SK-N-MC (cell line): ENCODE measurements at regions not wholly inside any gene's neighbourhood (a gene's known extent, or its start where the extent isn't known, plus 50 kb on each side); places are given as distances from the start of the nearest gene placed in this dataset.

Experiments used
- EZH2 ChIP-seq: fragments of 200-600 bp; sonication (generic); IDR thresholded peaks from one replicate; pipeline ENCODE4 v1.6.1; 2017; ENCODE audit warnings: antibody characterized with exemption
- FOXP2 ChIP-seq: optimal IDR thresholded peaks from 2 replicates; pipeline ENCODE3; 2011; ENCODE audit warnings: mild to moderate bottlenecking, moderate library complexity; ENCODE audit not compliant: insufficient read depth; ENCODE audit errors: extremely low read length, control extremely low read depth
- POLR2AphosphoS5 ChIP-seq: IDR thresholded peaks from 2 replicates; pipeline ENCODE4 v1.6.1; 2012; ENCODE audit warnings: mild to moderate bottlenecking, low read depth, low read length, borderline replicate concordance

DNA sequence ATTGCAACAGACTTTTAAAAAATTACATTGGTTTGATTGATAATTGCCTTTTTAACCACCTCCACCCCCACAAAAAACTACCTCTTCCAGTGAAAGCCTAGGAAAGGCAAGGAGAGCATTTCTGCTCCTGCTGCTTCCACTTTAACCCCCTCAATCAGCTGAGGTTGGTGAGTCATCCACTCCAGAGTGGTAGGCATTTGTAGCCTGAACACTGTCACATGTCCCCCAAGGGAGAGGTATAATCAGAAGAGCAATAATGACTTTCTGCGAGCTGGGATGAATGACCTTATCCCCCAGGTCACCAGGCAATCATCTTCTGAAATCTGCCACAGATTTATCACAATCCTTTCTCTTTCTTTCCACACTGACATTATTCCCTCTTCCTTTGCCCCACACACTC lies 126.6 kb upstream of the CAMK1G start:
- no peak for TF ChIP-seq POLR2AphosphoS5
- no peak for TF ChIP-seq EZH2
- TF ChIP-seq FOXP2: no peak
